Thoracic aorta (tissue), 2 donors: ENCODE measurements at regions not wholly inside any gene's neighbourhood (a gene's known extent, or its start where the extent isn't known, plus 50 kb on each side); places are given as distances from the start of the nearest gene placed in this dataset.
A peak's percentile ranks its signal among the peaks of the same experiment; 100 is the strongest.

Experiments used
- ATAC-seq: fragments of 150-250 bp; one replicate; pipeline ENCODE4 v1.8.0; 2017; ENCODE audit warnings: low read depth; ENCODE audit not compliant: insufficient number of reproducible peaks, low FRiP score
- DNase-seq: peaks from one replicate; pipeline ENCODE4 v3.0.0-alpha.2; 2020; ENCODE audit warnings: low spot score
- H3K27ac ChIP-seq, 2 donors: fragments of 200-600 bp; sonication (generic); 1 replicate in 1 of 2; 2 replicates in 1 of 2; pipeline ENCODE4 v1.5.1; 2016; ENCODE audit warnings: mild to moderate bottlenecking in 2 of 2, moderate library complexity in 2 of 2
- H3K27me3 ChIP-seq: fragments of 200-600 bp; sonication (generic); replicated peaks from 2 replicates; pipeline ENCODE4 v1.6.0; 2016; ENCODE audit warnings: mild to moderate bottlenecking; ENCODE audit not compliant: insufficient read depth
- H3K36me3 ChIP-seq: fragments of 200-600 bp; sonication (generic); one replicate; pipeline ENCODE4 v1.5.1; 2016
- H3K4me1 ChIP-seq, 2 donors: fragments of 200-600 bp; sonication (generic); 1 replicate in 1 of 2; 2 replicates in 1 of 2; pipeline versions ENCODE4 v1.5.1 to v1.6.0; 2016; ENCODE audit warnings: low read depth in 2 of 2, mild to moderate bottlenecking in 1 of 2; ENCODE audit not compliant: control insufficient read depth in 1 of 2
- H3K4me3 ChIP-seq: fragments of 200-600 bp; sonication (generic); 2 replicates; pipeline ENCODE4 v1.5.1; 2016; ENCODE audit warnings: mild to moderate bottlenecking
- H3K9me3 ChIP-seq: fragments of 200-600 bp; sonication (generic); 2 replicates; pipeline ENCODE4 v1.5.1; 2016
- CTCF ChIP-seq: fragments of 200-600 bp; sonication (generic); IDR thresholded peaks from one replicate; pipeline ENCODE4 v1.5.1; 2019; ENCODE audit warnings: antibody characterized with exemption

- Histone ChIP-seq H3K9me3 (no peaks in the 10 kb centered on the region), H3K27ac (peak overlapping the region in 1 of 2 donors; percentile 22), H3K4me3 (no peak overlapping the region), H3K27me3 (no peaks in the 10 kb centered on the region), H3K4me1 (peaks cover 10 to 47% of the 10 kb centered on the region in 2 donors), H3K36me3 (no peaks in the 10 kb centered on the region)
- no peak for DNase-seq
- TF ChIP-seq CTCF, result no peak
- ATAC-seq, result no peak
These were observed 177.6 kb upstream of the MEOX2 start for GRCh38 chr7:15863951-15864625.

DNA sequence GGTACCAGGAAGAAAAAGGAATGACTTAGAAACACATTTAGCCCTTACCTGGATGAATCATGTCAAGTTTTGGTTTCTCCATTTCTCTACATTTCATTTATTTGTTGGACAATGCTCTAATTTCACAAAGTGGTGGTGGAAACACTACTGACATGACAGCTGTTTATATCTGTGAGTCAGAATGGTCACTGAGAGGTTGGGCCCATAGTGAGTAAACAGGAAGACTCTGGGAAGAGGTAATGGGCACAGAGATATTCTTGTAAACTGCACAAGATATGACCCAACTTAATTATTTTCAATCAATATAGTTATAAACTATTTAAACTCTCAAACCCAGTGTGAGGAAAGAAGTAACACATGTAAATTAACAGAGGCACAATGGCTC lies 176.3 kb upstream of the MEOX2 start:
- ATAC-seq (no peak), DNase-seq (no peak)
- no peaks in the 10 kb centered on the region for H3K27me3 ChIP-seq
- no peak for TF ChIP-seq CTCF
- H3K4me1 ChIP-seq, result peaks cover 10 to 47% of the 10 kb centered on the region in 2 donors
- H3K4me3 ChIP-seq, result no peak overlapping the region
- H3K36me3 ChIP-seq, result no peaks in the 10 kb centered on the region
- peak overlapping the region; percentile 9 to 65 for H3K27ac ChIP-seq
- H3K9me3 ChIP-seq, result no peaks in the 10 kb centered on the region

DNA sequence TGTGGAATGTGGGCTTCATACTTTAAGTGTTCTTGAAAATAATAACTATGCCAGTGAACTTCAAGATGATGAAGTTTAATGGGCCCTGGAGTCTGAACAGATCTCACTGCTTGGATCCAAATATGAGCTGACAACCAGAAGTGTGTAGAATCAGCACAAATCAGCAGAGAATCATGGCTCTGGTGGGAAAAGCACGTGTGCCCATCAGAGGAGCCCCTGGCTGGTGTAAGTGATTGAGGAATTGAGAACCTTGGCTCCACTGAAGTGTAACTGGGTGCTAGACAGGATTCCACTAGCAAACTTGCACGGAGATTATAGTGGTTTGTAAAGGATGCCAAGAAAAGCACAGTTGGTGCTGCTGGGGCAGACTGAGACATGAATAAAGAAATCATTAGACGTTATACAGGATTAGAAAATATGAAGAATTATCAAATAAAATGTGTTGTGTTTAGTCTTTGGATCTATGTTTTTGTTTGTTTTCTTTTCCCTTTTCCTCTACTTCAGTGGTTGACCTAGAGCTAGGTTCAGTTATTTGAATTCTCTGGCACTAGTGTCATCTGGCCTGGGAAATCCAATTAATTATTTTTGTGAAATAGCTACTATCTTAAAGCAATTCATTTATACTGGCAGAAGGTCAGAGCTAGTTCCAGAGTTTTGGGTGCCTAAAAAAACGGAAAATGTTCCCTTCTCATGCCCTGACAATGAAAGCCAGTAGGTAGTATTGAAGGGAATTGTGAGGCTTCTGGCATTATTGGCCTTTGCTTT lies 175.7 kb upstream of the MEOX2 start:
- Histone ChIP-seq H3K9me3 (no peaks in the 10 kb centered on the region), H3K27ac (peak overlapping the region; percentile 21 to 65), H3K27me3 (no peaks in the 10 kb centered on the region), H3K36me3 (no peaks in the 10 kb centered on the region), H3K4me1 (peaks cover 10 to 47% of the 10 kb centered on the region in 2 donors), H3K4me3 (peak overlapping the region; percentile 18)
- TF ChIP-seq CTCF, result no peak
- DNase-seq (no peak), ATAC-seq (peak; percentile 50)

DNA sequence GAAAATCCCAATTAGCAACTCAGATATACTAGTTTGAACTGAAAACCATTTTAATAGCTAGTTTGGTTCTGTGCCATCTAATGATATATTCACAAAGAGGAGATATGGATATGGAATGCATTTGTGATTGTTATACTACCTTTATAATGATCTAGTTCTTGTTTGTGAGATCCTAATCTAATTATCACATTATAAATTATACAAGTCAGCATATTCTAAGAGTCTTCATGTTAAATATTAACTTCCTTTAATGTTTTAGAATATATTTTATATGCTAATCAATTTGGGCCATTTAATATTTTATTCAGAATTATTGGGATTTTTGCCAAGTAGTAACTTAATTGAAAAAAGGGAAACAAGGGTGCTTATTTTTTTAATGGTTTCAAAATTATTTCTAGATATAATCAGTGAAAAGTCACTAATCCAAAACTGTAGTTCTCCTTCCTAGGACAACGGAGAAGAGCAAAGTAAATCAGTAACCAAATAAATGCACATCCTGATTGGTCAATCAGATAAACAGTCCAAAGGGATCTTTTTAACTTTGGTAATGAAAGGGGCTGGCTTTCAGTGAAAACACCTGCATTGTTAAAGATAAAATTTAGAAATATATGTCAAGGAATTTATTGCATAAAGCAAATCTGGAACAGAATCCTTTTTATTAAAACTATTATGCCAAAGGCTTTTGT lies 173.9 kb upstream of the MEOX2 start:
- no peaks in the 10 kb centered on the region for H3K9me3 ChIP-seq
- ATAC-seq (no peak), DNase-seq (no peak)
- H3K4me3 ChIP-seq, result no peak overlapping the region
- TF ChIP-seq CTCF, result no peak
- no peaks in the 10 kb centered on the region for H3K36me3 ChIP-seq
- H3K27ac ChIP-seq, result no peak overlapping the region
- no peaks in the 10 kb centered on the region for H3K27me3 ChIP-seq
- peaks cover 14 to 49% of the 10 kb centered on the region in 2 donors for H3K4me1 ChIP-seq

DNA sequence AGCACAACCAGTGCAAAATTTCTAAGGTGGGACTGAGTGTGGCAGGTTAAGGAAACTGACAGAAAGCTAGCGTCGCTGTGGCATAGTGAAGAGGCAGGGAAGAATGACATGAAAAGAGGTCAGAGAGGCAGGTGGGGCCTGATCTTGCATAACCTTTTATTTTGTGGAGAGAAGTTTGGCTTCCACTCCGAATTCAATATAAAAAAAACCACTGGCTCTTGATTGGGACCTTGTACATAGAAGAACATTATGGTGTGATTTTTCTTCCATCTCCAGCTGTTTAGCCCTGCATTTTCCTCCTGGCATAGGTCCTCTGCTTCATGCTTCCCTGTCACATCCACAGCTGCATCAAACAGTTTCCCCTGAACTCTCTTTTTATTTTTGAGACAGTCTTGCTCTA lies 170.5 kb upstream of the MEOX2 start:
- Histone ChIP-seq H3K4me1 (peaks cover 17 to 48% of the 10 kb centered on the region in 2 donors), H3K9me3 (no peaks in the 10 kb centered on the region), H3K4me3 (no peak overlapping the region), H3K27ac (no peak overlapping the region), H3K27me3 (no peaks in the 10 kb centered on the region), H3K36me3 (no peaks in the 10 kb centered on the region)
- TF ChIP-seq CTCF, result no peak
- DNase-seq (no peak), ATAC-seq (no peak)
